HEK293 (cell line): ENCODE measurements at regions not wholly inside any gene's neighbourhood (a gene's known extent, or its start where the extent isn't known, plus 50 kb on each side); places are given as distances from the start of the nearest gene placed in this dataset.

Experiments
- GLIS1 ChIP-seq: fragments of 450-650 bp; formaldehyde crosslinking; IDR thresholded peaks from 2 replicates; pipeline ENCODE4 v1.5.1; 2016; ENCODE audit warnings: missing biosample characterization, missing genetic modification characterization
- KLF7 ChIP-seq: fragments of 450-650 bp; formaldehyde crosslinking; IDR thresholded peaks from 2 replicates; pipeline ENCODE4 v1.5.1; 2016; ENCODE audit warnings: missing biosample characterization, missing genetic modification characterization, borderline replicate concordance
- SETDB1 ChIP-seq: IDR thresholded peaks from one replicate; pipeline ENCODE4 v1.6.1; 2017; ENCODE audit warnings: mild to moderate bottlenecking, low read length, moderate library complexity, mixed read lengths; ENCODE audit not compliant: insufficient read length
- SP2 ChIP-seq: fragments of 450-650 bp; formaldehyde crosslinking; IDR thresholded peaks from 2 replicates; pipeline ENCODE4 v1.5.1; 2016; ENCODE audit warnings: missing biosample characterization, missing genetic modification characterization
- ZBTB1 ChIP-seq: fragments of 450-650 bp; formaldehyde crosslinking; IDR thresholded peaks from 2 replicates; pipeline ENCODE4 v1.5.1; 2016; ENCODE audit warnings: missing biosample characterization, missing genetic modification characterization
- ZEB2 ChIP-seq: fragments of 450-650 bp; formaldehyde crosslinking; IDR thresholded peaks from 2 replicates; pipeline ENCODE4 v1.5.1; 2016; ENCODE audit warnings: missing biosample characterization, missing genetic modification characterization
- ZIC2 ChIP-seq: fragments of 450-650 bp; formaldehyde crosslinking; IDR thresholded peaks from 2 replicates; pipeline ENCODE4 v1.5.1; 2016; ENCODE audit warnings: missing biosample characterization, missing genetic modification characterization
- ZNF184 ChIP-seq: fragments of 450-650 bp; IDR thresholded peaks from 2 replicates; pipeline ENCODE4 v1.5.1; 2018; ENCODE audit warnings: missing biosample characterization, mild to moderate bottlenecking, missing genetic modification characterization
- ZNF248 ChIP-seq: fragments of 450-650 bp; formaldehyde crosslinking; IDR thresholded peaks from 2 replicates; pipeline ENCODE4 v1.5.1; 2017; ENCODE audit warnings: missing biosample characterization, missing genetic modification characterization
- ZNF366 ChIP-seq: fragments of 450-650 bp; formaldehyde crosslinking; conservative IDR thresholded peaks from 2 replicates; pipeline ENCODE4 v1.5.1; 2016; ENCODE audit warnings: missing biosample characterization, missing genetic modification characterization
- ZNF501 ChIP-seq: fragments of 450-650 bp; formaldehyde crosslinking; IDR thresholded peaks from 2 replicates; pipeline ENCODE4 v1.5.1; 2016; ENCODE audit warnings: missing biosample characterization, missing genetic modification characterization
- TF ChIP-seq, protein P1 (sequence below): fragments of 450-650 bp; formaldehyde crosslinking; IDR thresholded peaks from 2 replicates; pipeline ENCODE4 v1.5.1; 2016; ENCODE audit warnings: missing biosample characterization, missing genetic modification characterization

DNA sequence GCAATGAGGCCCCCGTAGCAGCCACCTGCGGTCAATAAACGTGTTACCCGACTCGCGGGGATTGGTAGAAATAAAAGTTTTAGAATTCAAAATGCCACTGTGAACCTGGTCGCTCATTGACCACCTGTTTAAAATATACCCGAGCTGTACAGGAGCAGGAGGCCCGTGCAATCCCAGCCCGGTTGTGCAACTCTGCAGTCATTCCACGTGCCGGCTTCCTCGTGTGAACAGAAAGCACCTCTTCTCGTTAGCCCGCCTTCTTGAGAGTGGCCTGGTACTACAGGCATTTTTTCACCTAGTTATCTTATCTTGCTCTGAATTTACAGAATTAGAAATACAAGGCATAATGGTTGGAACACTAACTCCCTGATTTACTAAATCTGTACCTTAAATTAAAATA, 660.7 kb downstream of the GALR1 start:
- TF ChIP-seq ZNF184 (tag by site-specific recombination) (no peak), ZNF248 (tag by site-specific recombination) (no peak), KLF7 (no peak), ZNF366 (tag by site-specific recombination) (no peak), SP2 (tag by site-specific recombination) (no peak), ZIC2 (tag by site-specific recombination) (no peak), GLIS1 (no peak), ZBTB1 (tag by site-specific recombination) (no peak), SETDB1 (no peak), ZEB2 (no peak), ZNF501 (no peak)
- TF ChIP-seq, protein P1, sequence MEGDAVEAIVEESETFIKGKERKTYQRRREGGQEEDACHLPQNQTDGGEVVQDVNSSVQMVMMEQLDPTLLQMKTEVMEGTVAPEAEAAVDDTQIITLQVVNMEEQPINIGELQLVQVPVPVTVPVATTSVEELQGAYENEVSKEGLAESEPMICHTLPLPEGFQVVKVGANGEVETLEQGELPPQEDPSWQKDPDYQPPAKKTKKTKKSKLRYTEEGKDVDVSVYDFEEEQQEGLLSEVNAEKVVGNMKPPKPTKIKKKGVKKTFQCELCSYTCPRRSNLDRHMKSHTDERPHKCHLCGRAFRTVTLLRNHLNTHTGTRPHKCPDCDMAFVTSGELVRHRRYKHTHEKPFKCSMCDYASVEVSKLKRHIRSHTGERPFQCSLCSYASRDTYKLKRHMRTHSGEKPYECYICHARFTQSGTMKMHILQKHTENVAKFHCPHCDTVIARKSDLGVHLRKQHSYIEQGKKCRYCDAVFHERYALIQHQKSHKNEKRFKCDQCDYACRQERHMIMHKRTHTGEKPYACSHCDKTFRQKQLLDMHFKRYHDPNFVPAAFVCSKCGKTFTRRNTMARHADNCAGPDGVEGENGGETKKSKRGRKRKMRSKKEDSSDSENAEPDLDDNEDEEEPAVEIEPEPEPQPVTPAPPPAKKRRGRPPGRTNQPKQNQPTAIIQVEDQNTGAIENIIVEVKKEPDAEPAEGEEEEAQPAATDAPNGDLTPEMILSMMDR (tag by site-specific recombination), result no peak
